IPS-18c (cell line): ENCODE measurements at regions not wholly inside any gene's neighbourhood (a gene's known extent, or its start where the extent isn't known, plus 50 kb on each side); places are given as distances from the start of the nearest gene placed in this dataset.

Experiments used
- H3K4me3 ChIP-seq: 2 replicates; pipeline ENCODE4 v1.7.0; 2013; ENCODE audit warnings: low read depth, mild to moderate bottlenecking, low read length, moderate library complexity; ENCODE audit not compliant: insufficient read depth
- H3K9me3 ChIP-seq: one replicate; pipeline ENCODE4 v1.6.1; 2013; ENCODE audit warnings: mild to moderate bottlenecking, low read length, moderate library complexity; ENCODE audit not compliant: control insufficient read depth, insufficient read depth

DNA sequence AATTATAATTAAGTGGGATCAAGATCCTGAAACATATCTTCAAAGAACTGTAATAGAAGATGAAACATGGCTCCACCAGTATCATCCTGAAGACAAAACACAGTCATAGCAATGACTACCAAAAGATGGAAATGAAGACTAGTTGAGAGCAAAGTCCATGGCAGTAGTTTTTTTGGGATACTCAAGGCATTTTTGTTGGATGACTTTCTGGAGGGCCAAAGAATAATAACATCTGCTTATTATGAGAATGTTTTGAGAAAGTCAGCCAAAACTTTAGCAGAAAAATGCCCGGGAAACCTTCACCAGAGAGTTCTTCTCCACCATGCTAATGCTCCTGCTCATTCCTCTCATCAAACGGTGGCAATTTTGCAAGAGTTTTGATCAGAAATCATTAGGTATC lies 809.4 kb upstream of the RAG2 start:
- H3K9me3 ChIP-seq = no peaks in the 10 kb centered on the region
- no peak overlapping the region for H3K4me3 ChIP-seq

DNA sequence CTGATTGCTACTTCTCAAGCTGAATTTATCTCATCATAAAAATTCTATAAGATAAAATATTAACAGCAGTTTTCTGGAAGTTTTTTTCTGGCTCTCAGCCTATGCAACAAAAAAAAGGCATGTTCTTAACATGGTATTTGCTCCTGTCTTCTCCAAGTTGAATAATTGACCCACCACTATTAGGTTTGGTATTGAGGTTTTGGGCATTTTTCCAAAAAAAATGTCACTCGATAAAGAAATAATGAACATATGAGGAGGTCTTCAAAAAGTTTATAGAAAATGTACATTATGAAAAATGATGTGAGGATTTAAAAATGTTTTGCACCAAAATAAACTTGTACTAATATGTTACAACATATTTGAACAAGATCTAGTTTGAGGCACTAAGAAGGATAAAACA lies 808.6 kb upstream of the RAG2 start:
- Histone ChIP-seq H3K4me3 (no peak overlapping the region), H3K9me3 (no peaks in the 10 kb centered on the region)

DNA sequence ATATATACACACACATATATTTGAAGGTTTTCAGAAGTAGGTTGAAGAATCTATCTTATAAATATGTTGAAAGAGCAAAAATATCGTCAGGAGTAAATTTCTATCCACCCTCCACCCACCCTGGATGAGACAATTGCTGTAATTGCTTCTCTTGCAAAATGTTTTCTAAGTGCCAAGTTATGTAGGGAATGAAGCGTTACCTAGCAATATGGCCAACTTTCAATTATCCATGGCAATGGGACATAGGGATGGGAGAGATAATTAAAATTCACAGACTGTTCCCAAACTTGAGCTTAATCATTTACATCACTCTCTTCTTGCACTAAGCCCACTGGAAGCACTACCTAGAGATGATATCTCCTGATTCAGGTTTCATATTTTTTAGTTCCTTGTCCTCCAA lies 806.2 kb upstream of the RAG2 start:
- Histone ChIP-seq H3K9me3 (no peaks in the 10 kb centered on the region), H3K4me3 (no peak overlapping the region)

DNA sequence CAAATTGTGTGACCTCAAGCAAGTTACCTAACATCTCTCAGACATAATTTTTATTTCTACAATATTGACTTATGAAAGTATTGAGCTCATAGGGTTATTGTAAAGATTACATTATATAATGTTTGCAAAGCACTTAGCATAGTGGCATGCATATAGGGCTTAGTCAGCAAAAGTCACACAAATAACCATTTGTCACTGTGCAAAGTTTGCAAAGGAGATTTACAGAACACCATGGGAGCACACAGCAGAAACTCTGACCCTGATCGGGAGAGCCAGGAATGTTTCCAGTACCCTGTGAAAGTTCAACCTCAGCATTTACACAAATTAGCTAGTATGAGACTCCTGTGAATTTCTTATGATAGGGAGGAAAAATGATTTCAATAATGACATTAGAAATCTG lies 804.6 kb upstream of the RAG2 start:
- Histone ChIP-seq H3K4me3 (no peak overlapping the region), H3K9me3 (no peaks in the 10 kb centered on the region)

DNA sequence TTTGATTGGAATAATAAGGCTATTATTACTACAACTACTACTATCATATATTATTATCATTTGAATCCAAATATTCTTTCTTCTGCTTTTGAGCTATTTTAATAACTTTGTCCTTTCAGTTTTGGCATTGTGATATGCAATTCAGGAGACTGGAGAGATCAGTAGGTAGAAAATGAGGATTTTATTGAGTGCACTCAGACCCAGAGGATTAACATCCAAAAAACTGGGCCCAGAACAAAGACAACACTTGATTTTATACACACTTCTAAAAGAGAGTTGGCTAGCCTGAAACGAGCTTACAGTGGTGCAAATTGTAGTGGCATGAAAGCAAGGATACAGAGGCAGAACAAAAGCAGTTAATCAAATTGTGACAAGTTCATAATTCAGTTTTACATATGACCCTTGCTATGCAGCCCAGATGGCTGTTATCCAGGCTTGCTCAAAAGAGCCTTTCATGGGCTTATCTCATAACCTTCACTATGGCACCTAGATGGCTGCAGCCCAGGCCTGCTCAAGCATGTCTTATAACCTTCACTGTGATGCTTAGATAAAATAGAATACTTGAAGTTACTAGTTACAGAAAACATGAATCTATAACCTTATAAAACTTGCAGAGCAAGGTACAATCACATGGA lies 796.3 kb upstream of the RAG2 start:
- H3K9me3 ChIP-seq = peaks cover 3% of the 10 kb centered on the region
- H3K4me3 ChIP-seq = no peak overlapping the region

DNA sequence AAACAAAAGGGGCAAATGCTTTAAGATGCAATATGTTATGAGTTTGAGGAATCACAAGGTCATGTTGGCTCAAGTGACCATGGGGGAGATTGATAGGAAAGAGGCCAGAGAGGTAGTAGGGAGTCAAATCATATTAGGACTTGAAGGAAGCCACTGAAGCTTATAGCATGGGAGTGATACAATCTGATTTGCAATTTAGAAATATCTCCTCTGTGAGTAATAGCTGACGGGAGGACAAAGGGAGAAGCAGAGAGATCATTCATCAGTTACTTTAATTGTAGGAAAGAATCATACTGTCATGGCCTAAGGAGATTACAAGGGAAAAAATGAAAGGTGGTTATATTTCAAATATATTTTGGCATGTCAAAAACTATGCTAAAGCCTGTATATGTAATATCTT lies 793.6 kb upstream of the RAG2 start:
- Histone ChIP-seq H3K4me3 (no peak overlapping the region), H3K9me3 (peaks cover 3% of the 10 kb centered on the region)

DNA sequence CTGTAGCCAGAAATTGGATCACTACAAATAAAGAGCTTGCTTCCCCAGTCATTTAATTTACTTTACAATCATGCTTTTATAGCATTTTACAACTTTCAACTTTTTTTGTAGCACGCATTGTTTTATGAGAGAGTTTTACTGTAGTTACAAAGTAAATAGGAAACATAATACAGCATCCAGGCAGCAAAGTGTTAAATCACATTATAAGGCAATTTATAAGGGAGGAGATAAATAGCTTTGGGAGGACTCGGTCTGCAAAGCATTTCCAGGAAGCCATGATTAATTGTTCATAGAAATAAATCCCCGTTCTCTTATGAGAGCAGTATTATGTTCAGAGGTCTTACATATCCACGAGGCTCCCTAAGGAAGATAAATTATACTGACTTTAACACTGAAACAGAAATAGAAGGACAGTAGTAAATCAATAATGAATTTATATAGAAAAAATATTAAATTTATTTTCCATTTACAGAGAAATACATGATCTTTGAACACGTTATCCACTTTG lies 792.6 kb upstream of the RAG2 start:
- peaks cover 3% of the 10 kb centered on the region for H3K9me3 ChIP-seq
- H3K4me3 ChIP-seq = no peak overlapping the region

DNA sequence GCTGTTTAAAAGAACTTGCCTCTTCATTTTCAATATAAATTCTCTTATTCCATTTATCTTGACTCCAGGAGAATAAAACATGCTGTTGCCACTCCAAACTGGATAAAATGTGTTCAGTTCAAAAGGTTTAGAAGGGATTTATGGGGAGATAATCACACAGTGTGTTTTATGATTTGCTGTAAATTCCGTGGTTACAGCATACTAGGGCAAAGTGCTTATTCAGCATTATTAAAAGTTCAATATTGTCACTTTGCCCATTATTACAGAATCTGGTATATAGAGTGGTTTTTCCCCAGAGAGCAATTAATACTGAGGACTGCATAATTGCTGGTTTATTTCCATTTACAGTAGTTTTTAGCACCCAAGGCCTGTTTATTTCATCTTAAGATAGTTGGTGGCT lies 780.9 kb upstream of the RAG2 start:
- no peaks in the 10 kb centered on the region for H3K9me3 ChIP-seq
- no peak overlapping the region for H3K4me3 ChIP-seq

DNA sequence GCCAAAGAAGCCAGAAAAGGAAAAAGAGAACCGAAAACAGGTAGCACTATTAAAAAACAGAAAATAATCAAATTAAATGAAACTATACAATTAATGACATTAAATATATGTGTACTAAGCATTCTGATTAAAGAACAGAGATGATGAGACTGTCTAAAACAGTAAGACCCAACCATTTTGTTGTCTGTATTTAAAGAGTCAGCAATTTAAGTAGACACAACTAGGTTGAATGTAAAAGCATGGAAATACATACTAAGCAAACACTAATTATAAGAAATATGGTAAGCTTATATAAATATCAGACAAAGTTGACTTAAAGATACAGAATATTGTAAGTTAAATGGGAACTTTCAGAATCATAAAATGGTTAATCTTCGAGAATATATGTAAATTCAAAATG lies 774.6 kb upstream of the RAG2 start:
- no peak overlapping the region for H3K4me3 ChIP-seq
- H3K9me3 ChIP-seq = no peaks in the 10 kb centered on the region

DNA sequence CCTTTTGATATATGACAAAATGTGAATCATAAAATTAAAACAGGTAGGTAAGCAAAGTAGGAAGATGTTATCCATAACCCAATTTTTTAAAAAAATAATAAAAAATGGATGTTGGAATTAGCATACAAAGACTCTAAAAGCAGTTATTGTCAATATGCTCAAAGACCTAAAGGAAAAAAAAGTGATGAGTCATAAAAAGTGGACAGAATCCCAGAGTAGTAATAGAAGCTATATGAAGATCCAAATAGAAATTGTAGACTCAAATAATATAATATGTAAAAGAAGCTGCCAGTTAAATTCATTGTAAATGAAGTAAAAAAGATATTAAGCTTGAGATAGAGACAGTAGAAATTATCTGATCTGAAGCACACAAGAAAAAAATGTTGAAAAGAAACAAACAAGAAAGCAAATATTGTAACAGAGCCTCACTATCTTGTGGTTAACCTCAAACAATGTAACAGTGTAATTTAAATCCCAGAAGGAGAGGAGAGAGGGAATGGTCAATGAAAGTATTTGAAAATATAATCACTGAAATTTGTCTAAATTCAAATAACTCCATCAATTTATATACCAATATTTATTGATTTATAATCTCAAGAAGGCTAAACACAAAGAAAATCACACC lies 773.4 kb upstream of the RAG2 start:
- no peaks in the 10 kb centered on the region for H3K9me3 ChIP-seq
- no peak overlapping the region for H3K4me3 ChIP-seq

DNA sequence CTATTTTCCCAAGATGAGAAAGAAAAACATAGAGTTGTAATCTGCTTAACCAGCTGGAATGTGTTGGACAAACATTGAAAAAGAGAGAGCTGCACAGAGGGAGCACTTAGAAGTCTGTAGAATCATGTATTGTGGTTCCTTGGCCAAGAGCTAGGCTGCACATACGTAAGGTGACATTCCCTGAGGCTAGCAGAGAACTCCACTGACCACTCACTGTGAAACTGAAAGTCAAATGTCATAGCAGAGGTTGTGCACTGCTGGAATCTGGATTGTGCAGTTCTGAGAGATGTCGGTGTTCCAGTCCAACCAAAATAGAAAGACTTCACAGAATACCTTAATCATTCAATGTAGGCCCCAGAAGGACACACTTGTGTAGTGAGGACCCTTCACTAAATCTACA lies 772.8 kb upstream of the RAG2 start:
- H3K4me3 ChIP-seq = no peak overlapping the region
- H3K9me3 ChIP-seq = no peaks in the 10 kb centered on the region

DNA sequence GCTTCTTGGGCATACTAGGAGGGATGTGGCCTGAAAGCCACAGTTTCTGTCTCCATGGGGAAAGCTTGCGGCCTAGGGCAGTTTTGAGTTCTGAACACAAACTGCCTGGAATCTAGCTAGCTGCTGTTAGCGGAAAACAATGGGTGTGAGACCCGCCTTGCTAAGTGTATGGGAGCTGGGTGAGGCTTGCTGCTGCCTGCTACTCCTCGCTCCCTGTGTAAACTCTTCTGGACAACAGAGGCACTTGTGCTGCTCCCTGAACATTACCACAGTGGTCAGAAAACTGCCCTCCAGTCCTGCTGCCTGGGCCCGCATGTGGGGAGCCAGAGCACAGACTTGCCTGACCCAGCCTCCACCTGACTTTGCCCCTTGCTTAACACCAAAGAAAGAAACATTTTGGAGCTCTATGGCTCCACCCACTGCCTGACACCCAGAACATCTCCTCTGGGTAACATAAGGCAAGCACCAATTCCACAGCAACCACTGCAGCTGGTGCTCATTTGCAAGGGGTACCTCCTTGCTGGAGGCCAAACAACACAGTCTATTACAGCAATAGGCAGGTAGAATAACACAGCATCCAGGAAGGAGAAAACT lies 766.3 kb upstream of the RAG2 start:
- no peaks in the 10 kb centered on the region for H3K9me3 ChIP-seq

DNA sequence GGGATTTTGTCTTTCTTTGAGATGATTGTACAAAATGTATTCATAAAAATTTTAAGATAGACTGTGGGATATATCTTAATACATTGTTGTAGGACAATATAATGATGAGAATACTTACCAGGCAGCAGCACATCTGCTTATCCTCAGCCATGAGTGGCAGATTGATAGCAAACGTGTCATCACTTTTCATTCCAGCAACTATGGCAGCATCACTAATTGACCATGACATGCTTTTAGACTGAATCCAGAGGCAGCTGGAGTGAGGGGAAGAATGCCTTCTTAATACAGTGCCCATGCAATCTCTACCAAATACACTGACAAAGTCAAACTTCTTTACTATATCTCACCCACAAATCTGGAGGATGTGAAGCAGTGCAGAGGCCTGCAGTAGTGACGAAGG lies 755.2 kb upstream of the RAG2 start:
- no peak overlapping the region for H3K4me3 ChIP-seq
- no peaks in the 10 kb centered on the region for H3K9me3 ChIP-seq

More for the DNA sequence above, 766.3 kb upstream of the RAG2 start:
- H3K4me3 ChIP-seq = no peak overlapping the region

DNA sequence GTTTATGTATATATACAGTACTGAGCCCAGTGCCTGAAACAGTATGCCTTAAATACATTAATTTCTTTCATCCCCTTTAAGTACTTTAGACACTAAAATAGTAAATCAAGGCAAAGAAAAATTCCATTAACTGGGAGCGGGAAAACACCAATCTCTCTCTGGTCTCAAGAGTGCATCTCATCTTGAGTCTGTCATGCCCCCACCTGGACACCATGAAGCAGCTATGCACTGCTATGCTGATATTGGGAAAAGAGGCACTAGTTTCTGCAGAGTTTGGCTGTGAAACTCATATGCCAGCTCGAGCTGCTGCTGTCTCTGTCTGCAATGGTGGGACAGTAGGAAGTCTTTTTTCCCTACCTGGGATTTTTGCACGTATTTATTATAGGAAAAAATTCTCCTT lies 754.4 kb upstream of the RAG2 start:
- no peak overlapping the region for H3K4me3 ChIP-seq
- no peaks in the 10 kb centered on the region for H3K9me3 ChIP-seq

DNA sequence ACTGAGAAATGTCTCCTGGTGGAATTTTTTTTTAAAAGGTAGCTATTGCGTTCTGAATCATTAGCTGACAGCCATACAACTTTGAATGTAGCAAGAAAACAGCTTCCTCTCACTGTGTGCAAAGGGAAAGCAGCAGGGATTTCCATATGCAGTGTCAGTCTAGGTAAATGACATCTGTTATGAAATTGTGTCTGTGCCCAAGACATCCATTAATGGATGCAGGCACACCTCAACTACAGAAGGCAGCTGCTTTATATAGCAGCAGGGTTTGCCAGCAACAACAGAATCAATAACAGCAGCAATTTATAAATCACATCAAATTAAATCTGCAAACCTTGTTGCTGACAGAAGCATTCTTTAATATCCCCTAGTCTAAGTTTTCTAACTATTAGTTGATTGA lies 745.3 kb upstream of the RAG2 start:
- H3K4me3 ChIP-seq = no peak overlapping the region
- no peaks in the 10 kb centered on the region for H3K9me3 ChIP-seq

DNA sequence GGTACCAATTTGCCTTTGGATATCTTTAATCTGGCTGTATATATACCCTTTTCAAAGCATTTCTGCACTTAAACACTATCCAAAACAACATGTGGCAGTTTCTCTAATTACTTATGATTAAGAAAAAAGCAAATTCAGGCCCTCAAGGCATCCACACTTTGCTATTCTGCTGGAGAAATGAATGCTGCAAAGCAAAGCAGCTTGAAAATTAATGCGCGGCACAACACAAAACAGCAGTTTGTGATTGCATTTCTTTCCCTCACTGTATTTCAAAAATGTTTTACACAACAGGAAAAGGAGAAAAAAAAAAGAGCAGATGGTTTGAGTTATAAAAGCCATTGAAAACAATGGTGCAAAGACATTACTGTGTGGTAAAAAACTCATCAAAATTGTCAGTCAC lies 738.4 kb upstream of the RAG2 start:
- Histone ChIP-seq H3K9me3 (no peaks in the 10 kb centered on the region), H3K4me3 (no peak overlapping the region)

DNA sequence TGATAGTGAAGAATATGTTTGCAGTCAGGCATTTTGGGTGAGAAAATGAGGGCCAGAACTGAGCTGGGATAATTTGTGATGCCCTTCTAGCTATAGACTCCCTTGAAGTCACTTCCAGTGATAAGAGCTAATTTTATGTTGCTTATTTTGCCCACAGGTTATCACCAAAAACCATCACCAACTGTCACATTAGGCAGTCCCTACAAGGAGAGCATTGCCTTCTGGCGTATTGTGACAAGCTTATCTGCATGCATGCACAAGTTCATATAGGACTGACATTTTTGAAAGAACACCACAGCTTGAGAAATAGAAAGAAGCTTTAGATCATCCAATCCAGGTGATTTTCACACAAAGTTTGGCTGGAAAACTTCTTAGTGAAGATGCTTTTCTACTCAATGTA lies 735.3 kb upstream of the RAG2 start:
- Histone ChIP-seq H3K4me3 (no peak overlapping the region), H3K9me3 (no peaks in the 10 kb centered on the region)

DNA sequence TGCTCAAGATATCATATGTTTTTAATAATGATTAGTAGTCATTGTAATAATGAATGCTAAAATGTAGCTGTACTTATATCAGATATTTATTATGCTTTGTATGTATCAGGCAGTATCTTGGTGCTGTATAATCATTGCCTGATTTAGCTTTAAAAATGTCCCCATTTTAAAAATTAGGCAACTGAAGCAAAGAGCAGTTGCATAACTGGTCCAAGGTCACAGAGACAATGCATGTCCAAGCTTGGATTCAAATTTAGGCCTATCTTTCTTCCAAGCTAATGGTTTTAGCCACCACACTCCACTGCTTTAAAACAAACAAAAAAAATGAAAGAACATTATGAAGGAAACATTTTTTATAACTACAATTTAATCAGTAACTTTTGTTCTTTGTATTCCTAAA lies 725.8 kb upstream of the RAG2 start:
- no peak overlapping the region for H3K4me3 ChIP-seq
- H3K9me3 ChIP-seq = no peaks in the 10 kb centered on the region
